HCT116 (cell line): ENCODE measurements at regions not wholly inside any gene's neighbourhood (a gene's known extent, or its start where the extent isn't known, plus 50 kb on each side); places are given as distances from the start of the nearest gene placed in this dataset.

ENCODE experiments used
- CBX3 ChIP-seq: IDR thresholded peaks from 2 replicates; pipeline ENCODE4 v1.6.1; 2012; ENCODE audit warnings: low read depth
- EZH2 ChIP-seq: fragments of 200-600 bp; sonication (generic); IDR thresholded peaks from 2 replicates; pipeline ENCODE4 v1.6.1; 2017; ENCODE audit warnings: antibody characterized with exemption, mixed run types
- EZH2phosphoT487 ChIP-seq: fragments of 200-600 bp; IDR thresholded peaks from 2 replicates; pipeline ENCODE4 v1.6.1; 2018; ENCODE audit warnings: antibody characterized with exemption, borderline replicate concordance
- JUND ChIP-seq: IDR thresholded peaks from 2 replicates; pipeline ENCODE4 v1.6.1; 2012
- POLR2A ChIP-seq: IDR thresholded peaks from 2 replicates; pipeline ENCODE4 v1.7.0; 2011; ENCODE audit warnings: borderline replicate concordance; ENCODE audit not compliant: insufficient read depth, insufficient read length; ENCODE audit errors: extremely low read depth
- POLR2AphosphoS5 ChIP-seq: IDR thresholded peaks from 2 replicates; pipeline ENCODE4 v1.6.1; 2011; ENCODE audit warnings: mild to moderate bottlenecking, low read depth, low read length, moderate library complexity
- YY1 ChIP-seq: IDR thresholded peaks from 2 replicates; pipeline ENCODE4 v1.6.1; 2011; ENCODE audit warnings: low read length, low read depth, moderate library complexity, mild to moderate bottlenecking; ENCODE audit not compliant: insufficient replicate concordance; ENCODE audit errors: extremely low read depth
- ZNF274 ChIP-seq: fragments of 200-500 bp; sonication (Bioruptor generic); IDR thresholded peaks from 2 replicates; pipeline ENCODE4 v1.6.1; 2014; ENCODE audit warnings: mild to moderate bottlenecking, low read depth, low read length, inconsistent platforms
- TF ChIP-seq, protein P1 (sequence below), 3 experiments: fragments of 200-600 bp in 1 of 3; sonication (generic) in 1 of 3; IDR thresholded peaks in 2 of 3; conservative IDR thresholded peaks in 1 of 3; 2 replicates each; pipeline ENCODE4 v1.5.1; 2012 to 2017; ENCODE audit warnings: low read depth in 2 of 3, low read length in 2 of 3, antibody characterized with exemption in 1 of 3, borderline replicate concordance in 1 of 3, control low read depth in 1 of 3, mild to moderate bottlenecking in 1 of 3, mixed read lengths in 1 of 3, mixed run types in 1 of 3, moderate library complexity in 1 of 3; ENCODE audit not compliant: insufficient read depth in 1 of 3
- TF ChIP-seq, protein P2 (sequence below): IDR thresholded peaks from 2 replicates; pipeline ENCODE4 v1.6.1; 2012; ENCODE audit warnings: low read depth
- TF ChIP-seq, protein P3 (sequence below): IDR thresholded peaks from 2 replicates; pipeline ENCODE4 v1.6.1; 2011; ENCODE audit warnings: mild to moderate bottlenecking, low read length, moderate library complexity; ENCODE audit not compliant: insufficient replicate concordance; ENCODE audit errors: extremely low read depth

DNA sequence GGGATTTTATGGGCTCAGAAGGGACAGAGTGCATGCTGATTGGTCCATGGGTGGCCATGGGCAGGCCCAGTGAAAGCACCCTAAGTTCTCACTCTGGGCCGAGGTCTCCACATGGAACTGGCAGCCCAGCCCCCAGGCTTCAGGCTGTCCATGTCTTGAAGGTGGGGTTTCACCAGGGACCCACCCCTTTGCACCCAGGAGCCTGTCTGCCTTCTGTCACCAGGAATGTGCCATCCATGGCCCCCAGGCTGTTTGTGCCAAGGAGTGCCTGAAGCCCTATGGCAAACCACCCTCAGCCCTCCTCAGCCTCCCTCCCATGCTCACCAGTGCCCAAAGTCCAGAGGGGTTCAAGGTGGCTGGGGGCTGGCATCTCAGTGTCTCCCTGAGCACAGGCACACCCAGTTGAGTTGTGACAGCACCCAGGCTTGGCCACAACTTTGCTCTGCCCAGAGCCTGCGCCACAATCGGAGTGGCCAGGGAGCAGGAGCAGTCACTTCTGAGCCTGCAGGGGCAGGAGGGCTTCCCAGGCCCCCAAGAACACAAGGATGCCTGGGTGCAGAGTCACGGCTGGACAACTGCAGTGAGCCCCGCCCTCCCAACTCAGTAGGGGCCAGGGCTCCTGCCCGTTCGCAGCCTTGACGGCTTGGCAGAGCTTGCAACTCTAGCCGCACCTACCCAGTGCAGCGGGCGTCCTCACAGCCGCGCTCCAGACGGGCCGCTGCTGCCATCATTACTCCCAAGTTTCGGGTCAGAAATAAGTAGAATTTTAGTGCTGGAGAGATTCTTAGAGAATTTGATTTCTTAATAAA lies 185.3 kb upstream of the NUDT6 start:
- TF ChIP-seq JUND (no peak), ZNF274 (no peak), POLR2A (no peak), EZH2 (no peak), YY1 (no peak), CBX3 (no peak), POLR2AphosphoS5 (no peak), EZH2phosphoT487 (no peak)
- TF ChIP-seq, protein P1, sequence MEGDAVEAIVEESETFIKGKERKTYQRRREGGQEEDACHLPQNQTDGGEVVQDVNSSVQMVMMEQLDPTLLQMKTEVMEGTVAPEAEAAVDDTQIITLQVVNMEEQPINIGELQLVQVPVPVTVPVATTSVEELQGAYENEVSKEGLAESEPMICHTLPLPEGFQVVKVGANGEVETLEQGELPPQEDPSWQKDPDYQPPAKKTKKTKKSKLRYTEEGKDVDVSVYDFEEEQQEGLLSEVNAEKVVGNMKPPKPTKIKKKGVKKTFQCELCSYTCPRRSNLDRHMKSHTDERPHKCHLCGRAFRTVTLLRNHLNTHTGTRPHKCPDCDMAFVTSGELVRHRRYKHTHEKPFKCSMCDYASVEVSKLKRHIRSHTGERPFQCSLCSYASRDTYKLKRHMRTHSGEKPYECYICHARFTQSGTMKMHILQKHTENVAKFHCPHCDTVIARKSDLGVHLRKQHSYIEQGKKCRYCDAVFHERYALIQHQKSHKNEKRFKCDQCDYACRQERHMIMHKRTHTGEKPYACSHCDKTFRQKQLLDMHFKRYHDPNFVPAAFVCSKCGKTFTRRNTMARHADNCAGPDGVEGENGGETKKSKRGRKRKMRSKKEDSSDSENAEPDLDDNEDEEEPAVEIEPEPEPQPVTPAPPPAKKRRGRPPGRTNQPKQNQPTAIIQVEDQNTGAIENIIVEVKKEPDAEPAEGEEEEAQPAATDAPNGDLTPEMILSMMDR (IDR thresholded peaks at IDR 0.05 in 2 of 3, conservative IDR thresholded peaks at IDR 0.05 in 1 of 3; ENCODE audit: borderline replicate concordance in 1 of 3, insufficient read depth in 1 of 3, low read depth in 2 of 3, low read length in 2 of 3), result no peak
- TF ChIP-seq, protein P2, sequence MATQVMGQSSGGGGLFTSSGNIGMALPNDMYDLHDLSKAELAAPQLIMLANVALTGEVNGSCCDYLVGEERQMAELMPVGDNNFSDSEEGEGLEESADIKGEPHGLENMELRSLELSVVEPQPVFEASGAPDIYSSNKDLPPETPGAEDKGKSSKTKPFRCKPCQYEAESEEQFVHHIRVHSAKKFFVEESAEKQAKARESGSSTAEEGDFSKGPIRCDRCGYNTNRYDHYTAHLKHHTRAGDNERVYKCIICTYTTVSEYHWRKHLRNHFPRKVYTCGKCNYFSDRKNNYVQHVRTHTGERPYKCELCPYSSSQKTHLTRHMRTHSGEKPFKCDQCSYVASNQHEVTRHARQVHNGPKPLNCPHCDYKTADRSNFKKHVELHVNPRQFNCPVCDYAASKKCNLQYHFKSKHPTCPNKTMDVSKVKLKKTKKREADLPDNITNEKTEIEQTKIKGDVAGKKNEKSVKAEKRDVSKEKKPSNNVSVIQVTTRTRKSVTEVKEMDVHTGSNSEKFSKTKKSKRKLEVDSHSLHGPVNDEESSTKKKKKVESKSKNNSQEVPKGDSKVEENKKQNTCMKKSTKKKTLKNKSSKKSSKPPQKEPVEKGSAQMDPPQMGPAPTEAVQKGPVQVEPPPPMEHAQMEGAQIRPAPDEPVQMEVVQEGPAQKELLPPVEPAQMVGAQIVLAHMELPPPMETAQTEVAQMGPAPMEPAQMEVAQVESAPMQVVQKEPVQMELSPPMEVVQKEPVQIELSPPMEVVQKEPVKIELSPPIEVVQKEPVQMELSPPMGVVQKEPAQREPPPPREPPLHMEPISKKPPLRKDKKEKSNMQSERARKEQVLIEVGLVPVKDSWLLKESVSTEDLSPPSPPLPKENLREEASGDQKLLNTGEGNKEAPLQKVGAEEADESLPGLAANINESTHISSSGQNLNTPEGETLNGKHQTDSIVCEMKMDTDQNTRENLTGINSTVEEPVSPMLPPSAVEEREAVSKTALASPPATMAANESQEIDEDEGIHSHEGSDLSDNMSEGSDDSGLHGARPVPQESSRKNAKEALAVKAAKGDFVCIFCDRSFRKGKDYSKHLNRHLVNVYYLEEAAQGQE, result no peak
- TF ChIP-seq, protein P3, sequence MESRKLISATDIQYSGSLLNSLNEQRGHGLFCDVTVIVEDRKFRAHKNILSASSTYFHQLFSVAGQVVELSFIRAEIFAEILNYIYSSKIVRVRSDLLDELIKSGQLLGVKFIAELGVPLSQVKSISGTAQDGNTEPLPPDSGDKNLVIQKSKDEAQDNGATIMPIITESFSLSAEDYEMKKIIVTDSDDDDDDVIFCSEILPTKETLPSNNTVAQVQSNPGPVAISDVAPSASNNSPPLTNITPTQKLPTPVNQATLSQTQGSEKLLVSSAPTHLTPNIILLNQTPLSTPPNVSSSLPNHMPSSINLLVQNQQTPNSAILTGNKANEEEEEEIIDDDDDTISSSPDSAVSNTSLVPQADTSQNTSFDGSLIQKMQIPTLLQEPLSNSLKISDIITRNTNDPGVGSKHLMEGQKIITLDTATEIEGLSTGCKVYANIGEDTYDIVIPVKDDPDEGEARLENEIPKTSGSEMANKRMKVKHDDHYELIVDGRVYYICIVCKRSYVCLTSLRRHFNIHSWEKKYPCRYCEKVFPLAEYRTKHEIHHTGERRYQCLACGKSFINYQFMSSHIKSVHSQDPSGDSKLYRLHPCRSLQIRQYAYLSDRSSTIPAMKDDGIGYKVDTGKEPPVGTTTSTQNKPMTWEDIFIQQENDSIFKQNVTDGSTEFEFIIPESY, result no peak
